ENCODE measurements at regions not wholly inside any gene's neighbourhood (a gene's known extent, or its start where the extent isn't known, plus 50 kb on each side); places are given as distances from the start of the nearest gene placed in this dataset.

DNA sequence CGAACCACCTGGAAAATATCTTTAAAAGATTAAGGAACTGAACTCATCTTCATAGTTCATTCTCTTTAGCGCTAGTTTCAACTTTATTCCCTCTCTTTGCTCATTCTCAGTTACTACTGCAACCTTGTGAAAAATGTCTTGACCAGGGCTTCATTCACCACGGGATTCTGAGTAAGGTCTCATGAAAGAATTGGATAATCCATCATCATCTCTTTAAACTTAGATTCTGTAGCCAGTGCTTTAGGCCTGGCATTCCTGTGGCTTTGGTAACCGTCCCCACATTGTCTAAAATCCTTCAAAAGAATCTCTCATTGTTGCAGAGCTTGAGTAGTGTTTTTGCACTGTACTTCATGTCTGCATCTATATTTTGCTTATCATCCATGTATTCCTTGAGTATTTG, 229.5 kb downstream of the ETAA1 start:
- TF ChIP-seq, protein P1, sequence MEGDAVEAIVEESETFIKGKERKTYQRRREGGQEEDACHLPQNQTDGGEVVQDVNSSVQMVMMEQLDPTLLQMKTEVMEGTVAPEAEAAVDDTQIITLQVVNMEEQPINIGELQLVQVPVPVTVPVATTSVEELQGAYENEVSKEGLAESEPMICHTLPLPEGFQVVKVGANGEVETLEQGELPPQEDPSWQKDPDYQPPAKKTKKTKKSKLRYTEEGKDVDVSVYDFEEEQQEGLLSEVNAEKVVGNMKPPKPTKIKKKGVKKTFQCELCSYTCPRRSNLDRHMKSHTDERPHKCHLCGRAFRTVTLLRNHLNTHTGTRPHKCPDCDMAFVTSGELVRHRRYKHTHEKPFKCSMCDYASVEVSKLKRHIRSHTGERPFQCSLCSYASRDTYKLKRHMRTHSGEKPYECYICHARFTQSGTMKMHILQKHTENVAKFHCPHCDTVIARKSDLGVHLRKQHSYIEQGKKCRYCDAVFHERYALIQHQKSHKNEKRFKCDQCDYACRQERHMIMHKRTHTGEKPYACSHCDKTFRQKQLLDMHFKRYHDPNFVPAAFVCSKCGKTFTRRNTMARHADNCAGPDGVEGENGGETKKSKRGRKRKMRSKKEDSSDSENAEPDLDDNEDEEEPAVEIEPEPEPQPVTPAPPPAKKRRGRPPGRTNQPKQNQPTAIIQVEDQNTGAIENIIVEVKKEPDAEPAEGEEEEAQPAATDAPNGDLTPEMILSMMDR (IDR thresholded peaks at IDR 0.05): no peak

DNA sequence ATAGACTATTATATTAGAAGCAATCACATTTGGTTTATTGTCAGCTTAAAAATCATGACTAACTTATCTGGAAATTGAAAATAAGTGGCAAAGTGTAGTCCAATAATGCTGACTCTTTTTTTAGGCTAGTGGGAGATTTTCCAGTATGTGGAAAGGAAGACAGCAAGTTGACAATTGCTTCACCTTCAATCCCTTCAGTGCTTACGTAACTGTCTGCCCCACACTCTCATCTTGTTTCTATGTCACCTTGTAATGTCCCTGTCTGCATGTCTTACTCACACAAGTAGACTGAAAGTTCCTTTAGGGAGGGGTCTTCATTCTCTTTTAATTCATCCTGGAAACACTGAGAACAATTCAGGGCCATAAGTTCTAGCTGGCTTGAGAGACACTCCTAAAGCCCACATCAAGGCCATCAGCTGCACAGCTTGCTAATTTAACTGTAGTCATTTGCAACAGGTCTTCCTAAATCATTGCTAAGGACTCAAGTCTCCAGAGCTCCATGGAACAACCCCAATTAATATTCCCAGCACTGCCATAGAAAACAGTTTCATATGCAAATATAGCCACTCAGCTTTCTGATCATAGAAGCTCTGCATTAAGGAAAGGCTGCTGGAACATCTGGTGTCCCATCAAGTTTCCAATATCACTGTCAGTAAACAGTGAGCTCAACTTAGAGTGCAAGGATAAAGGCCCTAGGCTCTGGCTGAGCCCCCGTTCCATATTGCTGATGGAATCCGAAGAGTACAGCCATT, 230.5 kb downstream of the ETAA1 start:
- TF ChIP-seq, protein P1 (IDR thresholded peaks at IDR 0.05): no peak

DNA sequence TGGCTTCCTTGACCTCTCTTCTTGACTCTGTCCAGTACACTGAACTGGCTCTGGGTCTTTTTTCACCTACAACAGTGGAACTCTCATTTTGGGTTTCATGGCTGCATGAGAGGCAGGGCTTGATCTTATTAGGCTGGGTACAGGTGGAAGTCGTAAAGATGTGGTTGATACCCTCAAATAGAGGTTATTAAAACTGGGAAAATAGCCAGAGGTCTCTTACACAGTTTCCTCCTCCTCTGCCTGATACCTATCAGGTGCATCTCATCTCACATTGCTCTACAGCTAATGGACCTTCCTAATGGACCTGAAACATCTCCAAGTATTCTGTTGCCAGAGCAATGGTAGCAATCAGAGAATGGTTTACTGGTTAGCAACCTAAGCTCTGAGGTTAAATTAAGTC, 231.8 kb downstream of the ETAA1 start:
- TF ChIP-seq, protein P1 (IDR thresholded peaks at IDR 0.05): no peak

DNA sequence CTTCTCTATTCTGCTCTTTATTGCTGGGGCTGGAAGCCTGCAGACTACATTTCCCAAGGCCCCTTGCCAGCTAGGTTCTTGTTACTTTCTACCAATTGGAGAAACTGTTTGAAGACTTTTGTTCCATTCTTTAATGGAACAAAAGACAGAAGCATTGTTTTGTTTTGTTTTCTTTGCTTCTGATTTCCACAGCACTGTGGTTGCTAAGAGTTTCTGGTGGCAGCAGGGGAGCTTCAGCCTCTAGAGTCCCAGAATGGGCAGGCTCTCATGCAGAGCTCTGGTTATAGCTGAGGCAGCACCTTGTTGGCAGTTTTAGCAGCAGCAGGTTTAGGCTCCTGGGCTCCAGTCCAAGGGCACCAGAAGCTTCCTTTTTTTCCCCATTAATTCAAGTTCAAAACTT, 234.3 kb downstream of the ETAA1 start:
- TF ChIP-seq, protein P1 (IDR thresholded peaks at IDR 0.05): no peak

DNA sequence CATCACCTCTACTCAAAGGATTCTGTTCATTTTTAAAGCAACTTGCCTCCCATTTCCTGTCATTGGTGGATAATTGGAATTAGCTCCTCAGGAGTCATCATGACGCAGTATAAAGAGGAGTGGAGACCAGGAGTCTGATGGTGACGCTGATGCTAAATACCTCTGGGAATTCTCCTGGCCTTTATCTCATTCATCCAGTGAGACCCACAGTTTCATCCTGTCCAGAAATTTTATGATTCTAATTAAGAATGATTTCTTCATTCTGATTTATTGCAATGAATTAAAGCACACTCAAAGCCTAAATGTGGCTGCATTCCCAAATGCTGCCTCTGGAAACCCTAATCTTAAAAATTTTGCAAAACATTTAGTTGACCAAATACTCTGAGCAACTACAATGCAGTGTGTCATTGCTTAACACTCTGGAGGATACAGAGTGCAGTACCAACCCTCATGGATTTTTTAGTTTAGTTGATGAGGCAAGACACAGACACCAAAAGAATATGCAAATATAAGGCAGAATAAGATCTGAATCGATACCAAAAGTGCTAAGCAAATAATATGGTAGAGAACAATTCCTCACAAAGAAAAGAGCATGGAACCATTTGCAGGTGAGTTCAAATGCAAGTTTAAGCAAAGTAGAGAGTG, 236.2 kb downstream of the ETAA1 start:
- TF ChIP-seq, protein P1 (IDR thresholded peaks at IDR 0.05): no peak

DNA sequence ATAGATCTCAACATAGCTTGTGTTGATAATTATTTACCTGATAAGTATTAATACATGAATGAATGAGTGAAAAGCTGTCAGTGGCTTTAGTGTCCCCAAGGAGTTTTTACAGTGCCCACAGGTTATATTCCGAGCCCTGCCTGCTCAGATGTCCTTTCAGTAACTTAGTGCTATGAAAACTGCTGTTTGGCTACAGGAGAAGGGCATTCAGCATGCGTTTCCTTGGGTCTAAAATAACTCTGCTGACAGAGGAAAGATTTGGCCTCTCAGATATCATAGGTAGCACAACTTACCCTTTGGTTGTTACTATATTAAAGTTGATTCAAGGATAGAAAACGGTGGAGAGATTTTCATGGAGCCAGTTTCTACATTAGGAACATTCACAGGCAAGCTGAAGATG, 241.0 kb downstream of the ETAA1 start:
- TF ChIP-seq, protein P1 (IDR thresholded peaks at IDR 0.05): no peak

DNA sequence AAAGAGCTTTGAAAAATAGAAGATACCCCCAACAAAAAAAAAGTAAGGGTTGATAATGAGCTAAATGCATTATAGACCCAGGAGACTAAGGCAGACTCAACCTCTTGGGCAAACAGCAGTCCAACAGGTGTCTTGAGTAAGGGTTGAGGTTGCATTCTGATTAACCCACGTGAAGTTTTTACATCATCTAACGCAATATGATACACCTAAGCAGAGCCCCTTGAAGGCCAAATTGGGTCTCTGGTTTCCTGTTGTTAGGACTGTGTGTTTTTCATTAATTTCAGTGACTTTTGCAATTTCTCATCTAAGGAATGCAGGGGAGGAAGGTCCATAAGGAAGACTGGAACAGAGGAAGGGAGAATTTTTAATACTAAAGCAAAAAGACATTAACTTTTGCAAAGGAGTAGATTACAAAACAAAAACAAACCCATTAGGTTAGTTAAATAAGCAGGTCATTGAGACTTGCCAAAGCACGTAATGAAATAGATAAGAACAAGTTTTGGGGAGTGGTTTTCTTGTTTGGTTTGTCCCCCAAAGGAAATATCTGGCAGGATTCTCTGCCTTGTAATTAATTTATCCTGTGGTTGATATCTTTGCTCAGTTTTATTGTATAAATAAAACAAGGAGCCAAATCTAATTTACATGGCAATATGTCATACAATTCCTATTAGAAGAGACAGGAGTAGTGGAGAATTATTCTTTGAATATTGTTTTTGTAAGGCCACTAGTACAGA, 244.3 kb downstream of the ETAA1 start:
- TF ChIP-seq, protein P1 (IDR thresholded peaks at IDR 0.05): no peak
